Skeletal muscle satellite cell (primary cell): ENCODE measurements at regions not wholly inside any gene's neighbourhood (a gene's known extent, or its start where the extent isn't known, plus 50 kb on each side); places are given as distances from the start of the nearest gene placed in this dataset.

Experiments used
- H3K27me3 ChIP-seq: 2 replicates; pipeline ENCODE4 v1.7.0; 2013; ENCODE audit warnings: low read length; ENCODE audit not compliant: control insufficient read depth, insufficient read depth
- H3K36me3 ChIP-seq: 2 replicates; pipeline ENCODE4 v1.7.0; 2013; ENCODE audit warnings: mild to moderate bottlenecking, control low read depth, low read length; ENCODE audit not compliant: insufficient read depth
- H3K4me1 ChIP-seq: 2 replicates; pipeline ENCODE4 v1.7.0; 2013; ENCODE audit warnings: low read length; ENCODE audit not compliant: control insufficient read depth, insufficient read depth
- H3K4me2 ChIP-seq: 2 replicates; pipeline ENCODE4 v1.7.0; 2013; ENCODE audit warnings: mild to moderate bottlenecking, low read length
- H3K4me3 ChIP-seq: 2 replicates; pipeline ENCODE4 v1.7.0; 2013; ENCODE audit warnings: low read length
- H3K9ac ChIP-seq: 2 replicates; pipeline ENCODE4 v1.7.0; 2013; ENCODE audit warnings: mild to moderate bottlenecking, low read depth, low read length, moderate library complexity
- H3K9me3 ChIP-seq: replicated peaks from 2 replicates; pipeline ENCODE4 v1.7.0; 2013; ENCODE audit warnings: mild to moderate bottlenecking, control low read depth, low read length

GRCh38 chr9:82604947-82605656 is 457.8 kb downstream of the RASEF start:
- no peaks in the 10 kb centered on the region for H3K9me3 ChIP-seq
- H3K27me3 ChIP-seq, result peaks cover 24% of the 10 kb centered on the region
- no peaks in the 10 kb centered on the region for H3K4me1 ChIP-seq
- no peaks in the 10 kb centered on the region for H3K36me3 ChIP-seq
- no peak overlapping the region for H3K4me2 ChIP-seq
- H3K9ac ChIP-seq, result no peak overlapping the region
- no peak overlapping the region for H3K4me3 ChIP-seq

GRCh38 chr9:82605657-82606031 is 457.3 kb downstream of the RASEF start:
- peaks cover 25% of the 10 kb centered on the region for H3K27me3 ChIP-seq
- H3K9me3 ChIP-seq, result no peaks in the 10 kb centered on the region
- no peaks in the 10 kb centered on the region for H3K36me3 ChIP-seq
- no peaks in the 10 kb centered on the region for H3K4me1 ChIP-seq
- H3K4me2 ChIP-seq, result no peak overlapping the region
- H3K9ac ChIP-seq, result no peak overlapping the region
- no peak overlapping the region for H3K4me3 ChIP-seq

- H3K9ac ChIP-seq, result no peak overlapping the region
These were observed 456.9 kb downstream of the RASEF start for GRCh38 chr9:82606071-82606470.

GRCh38 chr9:82606492-82607382 is 456.2 kb downstream of the RASEF start:
- no peaks in the 10 kb centered on the region for H3K4me1 ChIP-seq
- no peak overlapping the region for H3K4me2 ChIP-seq
- no peaks in the 10 kb centered on the region for H3K9me3 ChIP-seq
- no peaks in the 10 kb centered on the region for H3K36me3 ChIP-seq
- no peak overlapping the region for H3K4me3 ChIP-seq
- peaks cover 25% of the 10 kb centered on the region for H3K27me3 ChIP-seq
- H3K9ac ChIP-seq, result no peak overlapping the region

More at GRCh38 chr9:82606071-82606470, 456.9 kb downstream of the RASEF start:
- H3K9me3 ChIP-seq, result no peaks in the 10 kb centered on the region
- no peaks in the 10 kb centered on the region for H3K4me1 ChIP-seq
- no peaks in the 10 kb centered on the region for H3K36me3 ChIP-seq
- peaks cover 25% of the 10 kb centered on the region for H3K27me3 ChIP-seq
- H3K4me2 ChIP-seq, result no peak overlapping the region
- H3K4me3 ChIP-seq, result no peak overlapping the region

GRCh38 chr9:82608487-82608886 is 454.5 kb downstream of the RASEF start:
- Histone ChIP-seq H3K4me2 (no peak overlapping the region), H3K36me3 (no peaks in the 10 kb centered on the region), H3K4me1 (no peaks in the 10 kb centered on the region), H3K27me3 (peaks cover 25% of the 10 kb centered on the region), H3K4me3 (no peak overlapping the region), H3K9me3 (no peaks in the 10 kb centered on the region), H3K9ac (no peak overlapping the region)

- Histone ChIP-seq H3K9me3 (no peaks in the 10 kb centered on the region), H3K27me3 (peaks cover 20% of the 10 kb centered on the region), H3K9ac (no peak overlapping the region), H3K4me1 (no peaks in the 10 kb centered on the region), H3K4me3 (no peak overlapping the region), H3K36me3 (no peaks in the 10 kb centered on the region), H3K4me2 (no peak overlapping the region)
These were observed 450.0 kb downstream of the RASEF start for GRCh38 chr9:82612942-82613341.

- no peaks in the 10 kb centered on the region for H3K4me1 ChIP-seq
- H3K9me3 ChIP-seq, result no peaks in the 10 kb centered on the region
- no peak overlapping the region for H3K9ac ChIP-seq
- H3K36me3 ChIP-seq, result no peaks in the 10 kb centered on the region
- no peak overlapping the region for H3K4me2 ChIP-seq
- no peak overlapping the region for H3K4me3 ChIP-seq
- H3K27me3 ChIP-seq, result peaks cover 16% of the 10 kb centered on the region
These were observed 449.4 kb downstream of the RASEF start for GRCh38 chr9:82613498-82613897.

GRCh38 chr9:82616545-82616944 is 446.4 kb downstream of the RASEF start:
- H3K36me3 ChIP-seq, result no peaks in the 10 kb centered on the region
- H3K9ac ChIP-seq, result no peak overlapping the region
- no peaks in the 10 kb centered on the region for H3K9me3 ChIP-seq
- no peak overlapping the region for H3K4me2 ChIP-seq
- no peaks in the 10 kb centered on the region for H3K4me1 ChIP-seq
- H3K27me3 ChIP-seq, result no peaks in the 10 kb centered on the region
- no peak overlapping the region for H3K4me3 ChIP-seq

- Histone ChIP-seq H3K9ac (no peak overlapping the region), H3K4me1 (no peaks in the 10 kb centered on the region), H3K9me3 (no peaks in the 10 kb centered on the region)
These were observed 441.5 kb downstream of the RASEF start for GRCh38 chr9:82621447-82621846.

GRCh38 chr9:82637368-82637767 is 425.6 kb downstream of the RASEF start:
- Histone ChIP-seq H3K9ac (no peak overlapping the region), H3K36me3 (no peaks in the 10 kb centered on the region), H3K4me3 (no peak overlapping the region), H3K27me3 (no peaks in the 10 kb centered on the region), H3K4me1 (no peaks in the 10 kb centered on the region), H3K4me2 (no peak overlapping the region), H3K9me3 (peaks cover 5% of the 10 kb centered on the region)

More at GRCh38 chr9:82621447-82621846, 441.5 kb downstream of the RASEF start:
- H3K4me2 ChIP-seq, result no peak overlapping the region
- no peaks in the 10 kb centered on the region for H3K36me3 ChIP-seq
- H3K4me3 ChIP-seq, result no peak overlapping the region
- H3K27me3 ChIP-seq, result no peaks in the 10 kb centered on the region

GRCh38 chr9:82645600-82645999 is 417.3 kb downstream of the RASEF start:
- no peaks in the 10 kb centered on the region for H3K4me1 ChIP-seq
- no peak overlapping the region for H3K4me2 ChIP-seq
- H3K27me3 ChIP-seq, result no peaks in the 10 kb centered on the region
- no peaks in the 10 kb centered on the region for H3K9me3 ChIP-seq
- no peak overlapping the region for H3K9ac ChIP-seq
- H3K4me3 ChIP-seq, result no peak overlapping the region
- H3K36me3 ChIP-seq, result no peaks in the 10 kb centered on the region
